GM13977 (cell line): ENCODE measurements at regions not wholly inside any gene's neighbourhood (a gene's known extent, or its start where the extent isn't known, plus 50 kb on each side); places are given as distances from the start of the nearest gene placed in this dataset.
"Not testable (repeated sequence)": the region's sequence is repeated elsewhere in the genome, so short reads cannot be mapped to it uniquely, and the experiment has no call there.

ENCODE experiments used
- DNase-seq: peaks from one replicate; pipeline ENCODE4 v3.0.0; 2012; ENCODE audit warnings: low spot score
- in situ Hi-C: fragments of 300-500 bp; cut with MboI; formaldehyde crosslinking; loops from one replicate; pipeline ENCODE4 v1.12.0; 2022; ENCODE audit warnings: low sequenced_read_pairs, low pct_unique_long_range_greater_than_20kb, mixed read lengths, inconsistent platforms; ENCODE audit not compliant: unreplicated experiment
- TF ChIP-seq, protein P1 (sequence below): IDR thresholded peaks from 2 replicates; pipeline ENCODE4 v1.5.1; 2012; ENCODE audit warnings: mild to moderate bottlenecking, control low read depth; ENCODE audit not compliant: insufficient read depth; ENCODE audit errors: extremely low read depth, missing control alignments

DNA sequence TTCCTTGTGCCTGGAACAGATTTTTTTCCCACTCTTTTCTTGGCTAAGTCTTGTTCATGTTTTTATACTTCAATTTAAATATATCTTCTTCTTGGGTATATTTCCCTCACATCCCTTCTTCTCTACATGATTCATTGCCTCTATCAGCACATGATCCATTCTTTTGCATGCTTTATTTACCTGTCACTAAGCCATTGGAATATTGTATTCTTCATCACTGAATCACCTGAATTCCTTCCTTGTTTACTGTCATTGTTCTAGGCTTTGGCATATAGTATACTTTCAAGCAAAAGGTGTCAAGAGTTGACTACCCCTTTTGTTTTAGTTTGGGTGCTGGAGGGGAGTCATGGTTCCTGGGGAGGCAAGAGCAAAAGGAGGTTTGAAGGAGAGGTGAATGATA, 464.5 kb upstream of the LRRC7 start:
- no peak for DNase-seq
- TF ChIP-seq, protein P1, sequence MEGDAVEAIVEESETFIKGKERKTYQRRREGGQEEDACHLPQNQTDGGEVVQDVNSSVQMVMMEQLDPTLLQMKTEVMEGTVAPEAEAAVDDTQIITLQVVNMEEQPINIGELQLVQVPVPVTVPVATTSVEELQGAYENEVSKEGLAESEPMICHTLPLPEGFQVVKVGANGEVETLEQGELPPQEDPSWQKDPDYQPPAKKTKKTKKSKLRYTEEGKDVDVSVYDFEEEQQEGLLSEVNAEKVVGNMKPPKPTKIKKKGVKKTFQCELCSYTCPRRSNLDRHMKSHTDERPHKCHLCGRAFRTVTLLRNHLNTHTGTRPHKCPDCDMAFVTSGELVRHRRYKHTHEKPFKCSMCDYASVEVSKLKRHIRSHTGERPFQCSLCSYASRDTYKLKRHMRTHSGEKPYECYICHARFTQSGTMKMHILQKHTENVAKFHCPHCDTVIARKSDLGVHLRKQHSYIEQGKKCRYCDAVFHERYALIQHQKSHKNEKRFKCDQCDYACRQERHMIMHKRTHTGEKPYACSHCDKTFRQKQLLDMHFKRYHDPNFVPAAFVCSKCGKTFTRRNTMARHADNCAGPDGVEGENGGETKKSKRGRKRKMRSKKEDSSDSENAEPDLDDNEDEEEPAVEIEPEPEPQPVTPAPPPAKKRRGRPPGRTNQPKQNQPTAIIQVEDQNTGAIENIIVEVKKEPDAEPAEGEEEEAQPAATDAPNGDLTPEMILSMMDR: no peak
- in situ Hi-C loops: no loop called here

DNA sequence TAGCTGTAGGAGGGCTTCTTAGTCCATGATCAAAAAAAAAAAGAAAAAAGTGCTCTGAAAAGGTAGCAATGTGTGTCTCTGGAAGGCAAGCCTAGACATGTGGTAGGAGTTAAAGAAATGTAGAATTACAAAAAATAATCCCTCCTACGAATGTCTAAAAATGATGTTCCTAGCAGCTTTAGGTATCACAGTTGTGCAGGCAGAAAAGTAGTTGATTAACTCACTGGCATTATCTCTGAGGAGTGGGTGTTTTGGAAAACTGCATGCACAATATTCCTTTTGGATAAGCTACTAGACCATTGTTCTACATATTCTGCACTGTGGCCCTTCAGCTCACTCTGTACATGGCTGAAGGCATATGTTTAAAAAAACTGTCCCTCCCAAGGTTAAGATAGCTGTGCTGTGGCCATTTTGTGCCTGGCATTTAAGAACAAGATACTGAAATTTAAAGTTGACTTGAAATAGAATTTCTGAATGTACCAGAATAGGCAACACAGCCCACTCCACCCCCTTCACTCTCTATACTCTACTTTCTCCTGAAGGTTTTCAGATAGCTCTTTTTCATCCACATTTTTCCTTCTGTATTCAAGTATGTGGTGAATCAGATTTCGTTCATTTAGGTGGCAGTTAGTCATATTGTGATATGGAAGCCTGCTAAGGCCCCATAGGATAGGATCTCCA, 463.9 kb upstream of the LRRC7 start:
- in situ Hi-C loops: no loop called here

DNA sequence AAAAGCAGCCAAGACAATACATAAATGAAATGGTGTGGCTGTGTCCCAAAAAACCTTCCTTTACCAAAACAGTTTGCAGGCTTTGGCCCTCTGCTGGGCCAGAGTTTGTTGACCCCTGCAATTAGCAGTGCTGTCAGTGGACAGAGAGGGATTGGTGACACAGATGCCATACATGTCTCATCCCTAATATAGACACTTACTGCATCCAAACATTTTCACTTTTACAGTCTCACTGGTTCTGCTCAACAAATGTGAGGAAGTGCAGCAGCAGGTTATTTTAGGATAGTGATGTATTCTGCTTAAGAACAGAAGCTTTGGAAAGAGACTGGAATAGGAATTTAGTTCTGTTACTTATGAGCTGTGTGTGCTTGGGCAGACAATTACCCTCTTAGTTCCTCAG, 462.8 kb upstream of the LRRC7 start:
- DNase-seq: no peak
- in situ Hi-C loops: no loop called here
- TF ChIP-seq, protein P1: no peak

More for the DNA sequence above, 463.9 kb upstream of the LRRC7 start:
- TF ChIP-seq, protein P1: no peak
- no peak for DNase-seq

DNA sequence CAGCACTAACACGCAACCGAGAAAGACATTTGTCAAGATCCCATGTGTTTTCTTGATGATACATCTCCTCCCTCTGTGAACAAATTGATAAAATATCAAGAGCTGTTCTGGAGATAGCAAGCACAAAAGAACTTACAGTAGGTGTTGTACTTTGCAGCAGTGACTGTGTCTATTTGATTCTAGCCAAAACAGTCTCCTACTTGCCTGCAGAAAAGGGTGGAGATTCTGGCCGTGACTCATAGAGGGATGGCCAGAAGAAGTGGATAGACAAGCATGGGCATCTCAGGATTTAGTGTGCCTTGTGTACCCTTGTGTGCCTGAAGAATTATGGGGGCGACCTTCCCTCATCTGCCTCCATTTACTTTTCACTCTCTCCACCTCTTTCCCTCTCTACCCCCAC, 458.4 kb upstream of the LRRC7 start:
- in situ Hi-C loops: no loop called here

DNA sequence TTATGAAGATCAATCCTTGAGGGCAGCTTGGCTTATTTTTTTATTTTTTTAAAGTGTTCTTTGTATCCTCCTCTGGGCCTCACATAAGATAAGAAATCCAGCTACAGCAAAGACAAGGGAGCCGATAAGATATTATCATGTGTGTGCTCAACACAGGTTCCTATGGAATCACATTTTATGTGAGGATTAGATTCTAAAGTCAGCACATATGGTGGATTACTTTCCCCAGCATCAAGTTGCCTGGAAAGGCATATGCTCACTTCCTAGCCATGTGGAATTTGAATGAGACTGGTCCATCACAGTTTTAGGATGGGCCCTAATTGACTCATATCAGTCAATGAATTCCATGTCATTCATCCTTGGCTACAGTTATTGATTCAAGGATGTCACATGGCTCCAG, 456.9 kb upstream of the LRRC7 start:
- TF ChIP-seq, protein P1: no peak
- DNase-seq: no peak
- in situ Hi-C loops: no loop called here

More for the DNA sequence above, 458.4 kb upstream of the LRRC7 start:
- TF ChIP-seq, protein P1: no peak
- DNase-seq: no peak

DNA sequence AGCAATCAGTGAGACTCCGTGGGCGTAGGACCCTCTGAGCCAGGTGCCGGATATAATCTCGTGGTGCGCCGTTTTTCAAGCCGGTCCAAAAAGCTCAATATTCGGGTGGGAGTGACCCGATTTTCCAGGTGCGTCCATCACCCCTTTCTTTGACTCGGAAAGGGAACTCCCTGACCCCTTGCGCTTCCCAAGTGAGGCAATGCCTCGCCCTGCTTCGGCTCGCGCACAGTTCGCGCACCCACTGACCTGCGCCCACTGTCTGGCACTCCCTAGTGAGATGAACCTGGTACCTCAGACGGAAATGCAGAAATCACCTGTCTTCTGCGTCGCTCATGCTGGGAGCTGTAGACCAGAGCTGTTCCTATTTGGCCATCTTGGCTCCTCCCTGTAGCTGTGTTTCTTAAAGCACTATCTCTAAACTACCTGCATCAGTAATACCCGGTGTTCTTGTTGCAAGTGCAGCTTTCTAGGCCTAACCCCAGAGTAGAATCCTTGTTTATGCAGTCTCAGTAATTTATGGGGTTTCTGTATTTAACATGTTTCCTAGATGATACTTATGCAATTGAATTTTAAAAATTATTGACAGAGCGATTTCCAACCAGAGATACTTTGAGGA, 447.5 kb upstream of the LRRC7 start:
- in situ Hi-C loops, DNase-seq: not testable (repeated sequence)

DNA sequence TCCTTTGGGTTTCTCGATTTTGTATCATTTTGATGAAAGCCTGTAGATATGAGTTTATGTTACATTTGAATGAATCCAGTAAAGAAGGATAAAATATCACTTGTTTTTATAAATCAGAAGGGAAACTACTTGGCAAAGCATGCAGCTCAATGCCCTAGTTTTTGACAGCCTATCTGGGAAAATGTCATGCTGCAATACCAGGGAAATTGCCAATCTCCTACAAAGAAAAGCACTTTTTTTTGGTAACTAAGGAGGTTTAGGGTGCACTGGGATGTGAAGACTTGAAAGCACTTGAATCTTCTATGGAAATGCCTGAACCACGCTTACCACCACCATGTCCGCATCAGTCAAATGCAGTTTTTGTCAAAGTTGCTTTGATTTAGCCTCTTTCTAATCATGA, 446.9 kb upstream of the LRRC7 start:
- in situ Hi-C loops: no loop called here
- TF ChIP-seq, protein P1: no peak
- no peak for DNase-seq
